ENCODE measurements at regions not wholly inside any gene's neighbourhood (a gene's known extent, or its start where the extent isn't known, plus 50 kb on each side); places are given as distances from the start of the nearest gene placed in this dataset.

DNA sequence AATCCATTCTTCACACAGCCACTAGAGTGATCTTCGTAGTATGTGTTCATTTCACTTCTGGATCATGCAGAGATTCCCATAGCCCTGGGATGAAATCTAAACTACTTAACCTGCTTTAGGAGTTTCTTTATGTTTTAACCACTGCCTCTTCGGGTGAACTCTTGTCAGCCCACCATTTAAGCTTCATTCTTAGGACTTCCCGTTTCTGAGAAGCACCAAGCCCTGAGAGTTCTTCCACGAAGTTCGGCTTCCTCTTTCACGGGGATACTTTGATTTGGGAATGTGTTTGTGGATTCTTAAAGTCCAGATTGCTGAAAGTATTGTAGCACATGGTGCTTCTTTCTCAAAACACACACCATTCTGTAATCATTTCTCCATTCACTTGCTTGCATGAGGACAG, 205.0 kb downstream of the UBE2E3 start:
- no peak for DNase-seq (ENCODE audit: low read depth in 4 of 4, low spot score in 2 of 4)

DNA sequence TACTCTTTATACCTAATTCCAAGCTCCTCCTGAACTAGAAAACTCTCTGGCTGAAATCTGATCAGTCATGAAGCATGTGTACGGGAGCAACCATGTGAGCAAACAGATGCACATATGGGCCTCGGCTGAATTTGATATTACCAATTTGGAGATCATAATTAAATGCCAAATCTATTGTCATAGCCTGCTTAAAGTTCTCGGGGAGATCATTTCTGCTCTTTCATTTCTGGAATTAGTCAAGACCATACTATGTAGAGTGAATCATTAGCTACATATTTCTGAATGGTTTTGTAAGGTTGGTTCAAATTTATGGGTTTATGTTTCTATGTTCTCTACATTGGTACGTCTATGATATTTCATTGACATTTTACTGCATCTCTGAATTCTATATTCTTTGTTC, 205.5 kb downstream of the UBE2E3 start:
- DNase-seq (ENCODE audit: low read depth in 4 of 4, low spot score in 2 of 4), result no peak

DNA sequence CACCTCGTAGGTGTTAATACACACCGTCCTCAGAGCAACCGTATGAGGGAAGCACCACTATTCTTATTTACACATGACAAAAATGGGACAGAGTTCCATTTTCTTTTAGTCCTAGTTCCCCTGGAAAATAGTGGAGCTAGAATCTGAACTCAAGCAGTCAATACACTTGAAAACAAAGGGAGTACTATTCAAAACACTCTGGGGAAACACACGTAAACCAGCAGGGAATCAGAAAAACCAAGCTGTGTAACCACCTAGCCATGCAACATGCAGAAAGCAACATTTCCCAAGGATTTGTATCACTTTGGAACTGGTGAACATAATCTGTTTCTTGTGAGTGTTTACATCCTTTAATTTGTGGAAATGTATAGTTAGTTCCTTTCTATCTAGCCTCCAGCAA, 208.2 kb downstream of the UBE2E3 start:
- DNase-seq (ENCODE audit: low read depth in 4 of 4, low spot score in 2 of 4), result no peak

DNA sequence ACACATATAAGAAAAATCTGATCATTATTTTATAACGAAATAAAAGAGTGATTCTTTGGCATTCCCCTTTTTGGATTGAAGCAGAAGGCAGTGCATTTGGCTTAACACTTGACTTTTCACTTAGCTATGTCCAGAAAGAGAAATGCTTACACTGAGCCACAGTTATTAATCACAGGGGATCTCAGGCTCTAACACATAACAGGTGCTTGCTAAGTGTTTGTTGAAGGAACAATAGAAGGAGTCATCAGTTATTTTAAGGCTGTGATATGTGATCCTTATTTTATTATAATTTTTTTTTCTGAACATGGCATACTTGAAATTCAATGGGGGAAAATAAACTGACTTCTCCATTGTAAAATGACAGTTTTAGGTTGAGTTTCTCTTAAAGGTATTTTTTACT, 209.5 kb downstream of the UBE2E3 start:
- no peak for DNase-seq (ENCODE audit: low read depth in 4 of 4, low spot score in 2 of 4)

DNA sequence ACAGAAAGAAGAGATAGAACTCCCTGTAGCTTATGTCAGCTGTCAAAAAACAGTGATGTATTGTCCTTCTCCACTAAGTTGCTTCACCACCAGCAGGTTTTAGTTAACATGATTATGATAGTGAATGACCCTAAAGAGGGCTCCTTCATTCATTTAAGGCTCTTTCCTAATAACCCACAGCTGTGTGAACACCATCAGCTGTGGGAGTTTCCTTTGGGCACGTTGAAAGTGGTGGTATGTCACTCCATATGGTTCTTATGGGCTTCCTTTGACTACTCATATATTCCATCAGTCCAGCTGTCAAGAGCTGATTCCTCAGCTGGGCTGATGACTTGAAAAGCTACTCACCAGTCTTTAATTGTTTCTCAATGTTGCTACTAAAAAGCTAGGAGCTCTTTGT, 210.3 kb downstream of the UBE2E3 start:
- DNase-seq (ENCODE audit: low read depth in 4 of 4, low spot score in 2 of 4), result no peak

DNA sequence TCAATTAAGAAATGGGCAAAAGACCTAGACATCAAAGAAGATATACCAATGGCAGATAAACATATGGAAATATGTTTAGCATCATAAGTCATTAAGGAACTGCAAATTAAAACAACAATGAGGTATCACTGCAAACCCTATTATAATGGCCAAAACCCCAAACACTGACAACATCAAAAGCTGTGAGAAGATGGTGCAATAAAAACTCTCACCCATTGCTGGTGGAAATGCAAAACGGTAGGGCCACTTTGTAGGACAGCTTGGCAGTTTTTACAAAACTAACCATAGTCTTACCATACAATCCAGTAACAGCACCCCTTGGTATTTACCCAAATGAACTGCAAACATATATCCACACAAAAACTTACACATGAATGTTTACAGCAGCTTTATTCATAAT, 213.1 kb downstream of the UBE2E3 start:
- DNase-seq (ENCODE audit: low read depth in 4 of 4, low spot score in 2 of 4), result no peak

DNA sequence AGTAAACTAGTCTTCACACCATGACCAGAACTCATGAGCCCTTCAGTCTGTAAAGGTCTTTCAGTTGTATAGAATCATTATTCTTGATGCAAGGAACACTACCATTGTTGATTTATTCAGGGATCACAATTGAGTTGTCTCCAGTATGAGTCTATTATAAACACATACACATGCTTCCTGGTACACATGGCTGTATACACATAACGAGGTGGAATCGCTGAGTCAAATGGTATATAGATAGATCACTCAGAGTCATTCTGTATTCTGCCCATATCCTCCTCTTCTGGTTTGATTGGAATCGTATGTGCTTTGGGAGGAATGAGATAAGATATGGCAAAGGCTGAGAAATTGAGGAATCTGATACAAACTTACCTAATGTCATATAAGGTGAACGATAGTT, 216.0 kb downstream of the UBE2E3 start:
- no peak for DNase-seq (ENCODE audit: low read depth in 4 of 4, low spot score in 2 of 4)

DNA sequence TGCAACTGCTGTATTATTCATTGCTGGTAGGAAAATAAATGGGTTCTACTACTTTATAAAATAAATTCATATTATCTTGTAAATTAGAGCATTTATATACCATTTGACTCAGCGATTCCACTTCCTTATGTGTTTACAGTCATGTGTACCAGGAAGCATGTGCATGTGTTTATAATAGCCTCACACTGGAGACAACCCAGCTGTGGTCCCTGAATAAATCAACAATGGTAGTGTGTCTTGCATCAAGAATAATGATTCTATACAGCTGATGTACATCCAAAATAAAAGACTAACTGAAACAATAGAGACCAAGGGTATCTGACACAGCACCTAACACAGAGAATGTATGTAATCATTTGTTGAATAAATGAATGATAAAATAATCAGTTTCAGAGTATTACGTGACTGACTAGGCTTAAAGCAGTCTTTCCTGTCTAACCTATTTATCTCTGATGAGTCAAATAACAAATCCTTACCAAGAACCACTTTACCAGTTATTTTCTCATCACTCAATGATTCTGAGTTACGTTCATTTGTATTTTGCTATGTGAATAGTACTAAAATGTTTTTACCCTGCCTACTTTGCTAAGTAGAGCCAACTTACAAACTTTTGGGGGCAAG, 216.8 kb downstream of the UBE2E3 start:
- peak in 1 of 4 donors; percentile 16 for DNase-seq (ENCODE audit: low read depth in 4 of 4, low spot score in 2 of 4)

DNA sequence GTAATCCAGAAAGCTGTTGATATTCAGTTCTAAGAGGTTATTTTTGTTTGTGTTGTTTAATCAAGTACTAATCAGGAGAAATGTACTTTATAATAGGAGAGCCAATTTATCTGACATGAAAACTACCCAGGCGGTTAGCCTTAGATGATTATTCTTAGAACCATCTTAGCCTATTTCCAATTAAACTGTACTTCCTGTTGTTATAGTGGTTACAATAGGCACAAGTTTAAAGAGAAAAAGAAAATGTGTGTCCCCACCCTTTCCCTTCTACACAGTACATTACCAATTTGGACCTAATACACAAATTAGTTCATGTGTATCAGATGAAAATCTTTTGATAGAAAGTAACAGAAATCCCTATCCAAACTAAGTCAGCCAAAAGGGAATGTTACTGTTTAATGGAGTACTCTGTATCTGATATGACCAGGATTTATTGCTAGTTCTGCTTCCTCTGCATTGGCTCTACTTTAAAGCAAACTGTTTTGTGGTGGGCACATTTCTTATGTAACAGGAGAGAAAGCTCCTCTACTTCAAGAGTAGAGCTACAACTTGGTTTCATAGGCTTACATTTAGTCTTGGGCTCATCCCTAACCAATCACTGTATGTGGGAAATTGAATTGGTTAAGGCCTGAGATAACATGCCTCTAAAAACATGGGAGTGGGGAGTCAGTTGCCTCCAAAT, 217.9 kb downstream of the UBE2E3 start:
- DNase-seq (ENCODE audit: low read depth in 4 of 4, low spot score in 2 of 4), result no peak

DNA sequence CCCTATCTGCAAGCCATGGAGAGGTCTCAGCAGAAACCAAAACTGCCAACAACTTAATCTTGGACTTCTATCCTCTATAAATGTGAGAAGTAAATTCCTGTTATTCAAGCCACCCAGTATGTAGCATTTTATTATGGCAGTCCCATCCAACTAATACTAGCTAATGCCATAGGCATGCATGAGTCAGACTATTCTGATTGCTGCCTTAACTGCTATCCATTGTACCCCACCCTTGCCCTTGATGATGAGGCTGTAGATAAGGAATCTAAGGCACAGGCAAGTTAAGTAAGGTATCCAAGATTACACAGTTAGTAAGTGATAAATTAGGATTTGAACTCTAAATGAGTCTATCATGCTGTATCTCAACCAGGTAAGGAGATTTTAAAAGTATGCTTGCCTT, 223.0 kb downstream of the UBE2E3 start:
- DNase-seq (ENCODE audit: low read depth in 4 of 4, low spot score in 2 of 4), result no peak

DNA sequence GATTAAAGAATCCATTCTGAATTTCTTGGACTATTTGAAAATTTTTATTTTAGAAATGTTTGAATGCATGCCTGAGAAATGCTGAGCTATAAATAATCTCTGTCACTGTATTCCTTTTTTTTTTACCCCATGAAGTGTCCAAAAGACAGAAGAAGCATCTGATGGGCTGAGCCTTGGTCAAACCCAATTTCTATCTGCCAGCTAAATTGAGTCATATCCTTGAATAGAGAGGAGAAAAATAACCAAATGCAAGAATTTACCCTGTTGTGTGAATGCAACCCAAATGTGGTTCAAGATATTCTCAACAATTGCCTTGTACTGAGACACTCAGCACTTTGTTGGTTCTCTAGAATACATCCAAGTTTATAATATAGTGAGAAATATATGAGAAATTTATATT, 223.5 kb downstream of the UBE2E3 start:
- DNase-seq (ENCODE audit: low read depth in 4 of 4, low spot score in 2 of 4), result no peak

DNA sequence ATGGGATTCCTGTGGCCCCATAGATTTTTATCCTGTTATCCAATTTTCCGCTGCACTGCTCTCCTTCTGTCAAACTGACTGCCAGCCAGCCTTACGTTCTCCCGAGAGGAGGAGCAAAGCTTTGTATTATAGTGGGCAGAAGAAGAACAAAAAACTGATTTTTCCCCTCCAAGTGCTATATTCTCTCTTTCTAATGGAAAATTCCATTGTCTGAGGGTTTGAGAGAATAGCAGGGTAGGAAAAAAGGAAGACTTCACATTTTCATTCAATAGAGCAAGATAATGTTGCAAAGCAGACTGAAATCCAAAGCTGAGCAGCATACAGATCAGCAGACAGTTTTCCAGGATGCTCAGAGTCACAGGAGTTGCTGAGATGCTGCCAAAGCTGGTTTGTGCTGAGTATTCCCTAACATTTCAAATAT, 238.0 kb downstream of the UBE2E3 start:
- DNase-seq (ENCODE audit: low read depth in 4 of 4, low spot score in 2 of 4), result no peak

DNA sequence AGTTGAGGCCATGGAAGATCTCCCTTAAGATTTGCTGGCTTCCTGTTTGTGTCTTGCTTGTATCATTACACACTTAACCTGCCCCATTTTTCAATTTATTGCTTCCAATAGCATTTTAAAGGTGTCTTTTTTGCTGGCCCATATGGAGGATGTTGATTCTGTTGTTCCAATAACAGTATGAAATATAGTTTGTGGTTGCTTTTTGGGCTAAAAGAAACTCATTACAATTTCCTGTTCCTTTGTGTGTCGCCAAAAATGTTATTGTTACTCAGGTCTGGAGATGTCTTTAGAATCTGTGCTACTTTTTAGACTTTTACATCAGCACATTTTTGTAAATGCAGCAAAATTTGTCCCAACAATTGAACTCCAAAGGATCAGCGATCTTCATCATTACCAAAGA, 234.0 kb upstream of the ITGA4 start:
- DNase-seq (ENCODE audit: low read depth in 4 of 4, low spot score in 2 of 4), result peak in 1 of 4 donors; percentile 21

DNA sequence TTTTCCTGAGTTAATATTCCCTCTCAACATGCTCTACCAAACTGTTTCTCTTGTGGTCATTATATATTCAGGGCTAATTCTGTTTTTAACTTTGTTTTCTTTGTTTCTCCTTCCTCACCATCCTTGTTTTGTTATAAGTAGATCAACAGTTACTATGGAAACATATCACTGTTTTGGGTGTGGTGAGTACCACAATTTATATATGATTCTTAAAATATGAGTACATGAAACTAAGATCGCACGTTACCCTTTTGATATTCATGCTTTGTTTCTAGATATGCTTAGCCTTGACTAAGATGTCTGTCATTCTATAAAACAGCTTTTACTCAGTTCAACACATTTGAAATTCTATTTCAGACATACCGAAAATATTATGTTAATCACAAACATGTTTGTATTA, 232.3 kb upstream of the ITGA4 start:
- no peak for DNase-seq (ENCODE audit: low read depth in 4 of 4, low spot score in 2 of 4)

DNA sequence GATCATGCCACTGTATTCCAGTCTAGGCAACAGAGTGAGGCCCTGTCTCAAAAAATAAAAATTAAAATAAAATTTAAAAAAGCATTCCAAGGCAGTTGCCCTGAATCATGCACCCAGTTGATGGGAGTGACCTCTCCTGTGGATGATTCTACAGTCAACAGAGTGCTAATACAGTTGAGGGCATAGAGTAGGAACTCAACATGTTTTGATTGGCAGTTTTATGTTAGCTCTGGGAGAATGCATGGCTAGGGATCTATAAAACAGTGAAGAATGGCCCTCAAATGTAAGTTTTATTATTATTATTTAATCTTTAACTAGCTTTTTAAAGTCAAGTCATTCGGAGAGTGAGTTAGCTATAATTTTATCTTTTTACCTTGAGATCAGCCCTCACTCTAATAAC, 228.5 kb upstream of the ITGA4 start:
- DNase-seq (ENCODE audit: low read depth in 4 of 4, low spot score in 2 of 4), result no peak

DNA sequence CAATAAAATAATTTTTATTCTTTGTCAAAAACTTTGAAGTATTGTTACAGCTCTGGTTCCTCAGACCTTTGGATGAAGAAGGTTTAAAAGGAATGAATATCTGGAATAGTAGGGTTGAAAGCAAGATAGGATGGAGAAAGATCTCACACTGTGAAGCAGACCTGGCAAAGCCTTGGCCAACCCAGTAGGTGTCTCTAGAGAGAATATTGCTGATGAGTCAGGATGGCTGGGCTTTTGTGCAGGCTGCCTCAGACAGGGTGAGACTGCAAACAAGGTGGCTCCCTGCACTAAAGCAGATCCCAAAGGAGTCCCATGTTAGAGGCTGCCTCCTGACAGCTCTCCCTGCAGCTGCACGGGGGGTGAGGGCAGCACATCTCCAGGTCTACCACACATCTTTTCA, 226.0 kb upstream of the ITGA4 start:
- DNase-seq (ENCODE audit: low read depth in 4 of 4, low spot score in 2 of 4), result no peak

DNA sequence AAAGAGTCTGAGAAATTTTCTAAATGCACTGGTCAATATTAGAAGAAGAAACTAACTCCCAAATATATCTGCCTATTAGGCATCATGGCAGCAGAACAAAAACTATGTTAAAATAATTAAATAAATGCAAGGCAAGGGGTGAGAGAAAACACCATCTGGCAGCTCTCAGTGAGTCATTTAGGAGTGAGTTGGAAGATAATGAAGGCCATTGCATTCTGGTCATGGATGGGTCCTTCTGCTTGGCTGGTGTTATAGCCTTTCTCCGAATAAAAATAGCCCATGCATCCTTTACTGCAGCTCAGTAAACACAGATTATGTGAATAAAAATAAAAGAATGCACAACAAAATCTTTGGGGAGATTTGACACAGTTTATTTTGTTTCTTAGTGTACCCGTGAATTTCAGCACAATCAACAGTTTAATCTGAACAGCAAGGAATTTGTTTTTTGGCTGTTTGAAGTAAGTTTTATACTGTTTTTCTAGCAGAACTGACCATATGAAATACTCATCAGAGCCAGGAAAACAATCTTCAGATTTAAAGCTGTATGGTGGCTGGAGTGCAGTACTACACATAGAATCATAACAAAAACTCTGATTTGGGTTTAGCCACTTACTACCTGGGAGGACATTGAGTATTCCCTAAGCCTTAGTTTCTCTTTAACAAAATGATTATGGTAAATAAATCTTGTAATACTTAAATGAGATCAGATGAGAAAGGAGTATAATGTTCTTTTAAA, 225.1 kb upstream of the ITGA4 start:
- DNase-seq (ENCODE audit: low read depth in 4 of 4, low spot score in 2 of 4), result no peak

DNA sequence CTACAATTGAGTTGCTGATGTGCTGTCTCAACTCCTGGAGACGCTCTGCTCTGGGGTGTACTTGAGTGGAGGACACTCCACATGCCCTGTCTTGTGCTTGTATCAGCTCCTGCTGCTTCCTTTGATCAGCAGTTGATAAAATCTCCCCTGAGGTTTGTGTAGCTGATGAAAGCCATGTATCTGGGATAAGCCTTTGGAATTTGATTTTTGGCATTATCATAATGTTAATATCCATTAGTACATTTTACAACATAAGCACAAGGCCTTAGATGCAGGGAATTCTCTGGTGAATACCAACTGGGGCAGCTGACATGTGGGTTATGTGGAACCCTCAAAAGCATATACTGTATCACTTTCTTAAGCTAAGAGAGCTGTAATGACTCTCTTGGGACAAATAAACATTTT, 222.7 kb upstream of the ITGA4 start:
- no peak for DNase-seq (ENCODE audit: low read depth in 4 of 4, low spot score in 2 of 4)

DNA sequence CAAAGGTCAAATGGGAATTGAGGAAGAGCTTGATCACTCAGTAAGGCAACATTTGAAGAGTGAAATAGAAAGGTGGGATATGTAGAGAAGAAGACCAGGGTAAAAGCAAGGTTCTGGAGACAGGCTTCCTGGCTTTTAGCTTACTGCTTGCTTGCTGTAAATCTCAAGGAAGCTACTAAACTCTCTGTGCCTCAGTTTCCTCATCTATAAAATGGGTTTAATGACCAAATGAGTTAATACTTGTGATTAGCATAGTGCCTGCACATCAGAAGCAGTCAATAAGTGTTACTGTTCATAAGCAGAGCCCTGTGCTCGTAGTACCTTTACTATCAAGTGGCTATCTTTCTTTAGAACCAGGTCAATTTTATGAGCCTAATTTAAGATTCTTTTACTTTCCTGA, 222.2 kb upstream of the ITGA4 start:
- no peak for DNase-seq (ENCODE audit: low read depth in 4 of 4, low spot score in 2 of 4)

DNA sequence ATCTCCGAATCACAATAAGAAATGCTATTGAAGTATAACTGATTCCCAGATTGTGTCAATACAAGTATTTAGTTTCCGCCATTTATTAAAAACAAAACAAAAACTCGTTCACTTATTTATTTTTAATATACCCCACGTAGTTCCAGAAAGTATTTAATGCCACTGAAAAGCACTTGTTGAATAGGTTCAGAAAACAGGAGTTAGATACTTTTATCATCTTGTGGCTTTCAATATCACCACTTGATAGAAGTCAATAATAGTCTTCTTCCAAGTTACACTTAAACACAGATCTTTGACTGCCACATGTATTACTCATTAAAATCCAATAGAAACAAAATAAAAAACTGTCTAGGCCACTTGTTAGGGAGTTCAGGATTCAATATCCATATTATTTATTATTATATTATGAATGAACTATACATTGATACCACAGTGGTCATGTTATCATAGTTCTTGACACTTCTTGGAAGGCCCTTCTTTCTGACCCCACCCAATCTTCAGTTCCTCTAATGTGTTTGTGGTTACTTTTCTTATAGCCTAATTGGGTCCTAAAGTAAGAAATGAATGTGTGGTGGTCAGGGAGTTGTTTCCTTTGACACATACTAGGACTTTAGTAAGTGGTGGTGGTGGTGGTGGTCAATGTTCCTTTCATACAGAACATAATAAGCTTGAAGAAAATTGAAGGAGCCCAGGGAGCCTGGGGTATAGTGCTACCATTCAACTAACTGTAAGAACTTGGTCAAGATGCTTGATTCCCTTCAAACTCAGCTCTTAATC, 221.3 kb upstream of the ITGA4 start:
- DNase-seq (ENCODE audit: low read depth in 4 of 4, low spot score in 2 of 4), result no peak

DNA sequence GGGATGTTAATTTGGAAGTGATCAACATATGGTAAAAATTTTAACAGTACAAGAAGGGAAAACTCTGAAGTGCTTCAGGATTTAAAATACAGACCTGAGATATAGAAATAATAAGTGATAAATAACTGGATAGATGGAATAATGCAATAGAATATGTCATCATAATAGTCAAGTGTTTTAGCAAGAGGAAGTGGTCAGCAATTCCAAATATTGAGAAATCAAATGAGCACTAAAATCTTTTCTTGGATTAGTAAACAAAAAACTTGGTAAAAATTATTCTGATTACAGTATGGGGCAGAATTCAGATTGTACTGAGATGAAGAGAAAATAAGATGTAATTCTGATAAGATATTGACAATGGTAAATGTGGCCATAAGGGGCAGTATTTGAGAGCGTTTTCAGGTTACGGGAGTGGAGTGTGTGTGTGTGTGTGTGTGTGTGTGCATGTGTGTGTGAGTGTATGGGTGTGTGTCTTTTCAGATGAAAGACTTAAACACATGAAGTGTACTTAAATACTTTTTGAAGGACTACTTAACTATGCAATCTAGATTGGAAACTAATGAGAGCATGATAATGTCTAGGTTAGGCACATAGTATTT, 217.9 kb upstream of the ITGA4 start:
- DNase-seq (ENCODE audit: low read depth in 4 of 4, low spot score in 2 of 4), result no peak
